Lower leg skin (tissue), 3 donors: ENCODE measurements at regions not wholly inside any gene's neighbourhood (a gene's known extent, or its start where the extent isn't known, plus 50 kb on each side); places are given as distances from the start of the nearest gene placed in this dataset.

Experiments
- CTCF ChIP-seq, 3 donors: fragments of 450-650 bp; IDR thresholded peaks; one replicate each; pipeline ENCODE4 v1.5.1; 2016; ENCODE audit warnings: antibody characterized with exemption in 3 of 3, mild to moderate bottlenecking in 3 of 3, moderate library complexity in 2 of 3
- POLR2A ChIP-seq, 2 donors: fragments of 450-650 bp; IDR thresholded peaks; one replicate each; pipeline ENCODE4 v1.6.1; 2016 to 2017; ENCODE audit warnings: antibody characterized with exemption in 2 of 2, mild to moderate bottlenecking in 1 of 2, moderate library complexity in 1 of 2

DNA sequence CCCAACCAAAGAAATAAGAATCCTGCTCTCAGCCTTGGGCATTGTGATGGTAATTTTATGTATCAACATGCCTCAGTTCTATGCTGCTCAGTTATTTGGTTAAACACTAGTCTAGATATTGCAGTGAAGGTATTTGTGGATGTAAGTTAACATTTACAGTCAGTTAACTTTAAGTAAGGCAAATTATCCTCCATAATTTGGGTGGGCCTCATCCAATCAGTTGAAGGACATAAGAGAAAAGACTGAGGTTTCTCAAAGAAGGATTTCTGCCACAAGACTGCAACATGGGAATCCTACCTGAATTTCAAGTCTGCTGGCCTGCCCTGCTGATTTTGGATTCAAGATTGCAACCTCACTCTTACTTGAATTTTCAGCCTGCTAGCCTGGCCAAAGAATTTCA is 975.5 kb upstream of the ACVR2A start:
- TF ChIP-seq CTCF (IDR thresholded peaks at IDR 0.05) (no peak), POLR2A (IDR thresholded peaks at IDR 0.05) (no peak)
